ENCODE measurements at regions not wholly inside any gene's neighbourhood (a gene's known extent, or its start where the extent isn't known, plus 50 kb on each side); places are given as distances from the start of the nearest gene placed in this dataset.

DNA sequence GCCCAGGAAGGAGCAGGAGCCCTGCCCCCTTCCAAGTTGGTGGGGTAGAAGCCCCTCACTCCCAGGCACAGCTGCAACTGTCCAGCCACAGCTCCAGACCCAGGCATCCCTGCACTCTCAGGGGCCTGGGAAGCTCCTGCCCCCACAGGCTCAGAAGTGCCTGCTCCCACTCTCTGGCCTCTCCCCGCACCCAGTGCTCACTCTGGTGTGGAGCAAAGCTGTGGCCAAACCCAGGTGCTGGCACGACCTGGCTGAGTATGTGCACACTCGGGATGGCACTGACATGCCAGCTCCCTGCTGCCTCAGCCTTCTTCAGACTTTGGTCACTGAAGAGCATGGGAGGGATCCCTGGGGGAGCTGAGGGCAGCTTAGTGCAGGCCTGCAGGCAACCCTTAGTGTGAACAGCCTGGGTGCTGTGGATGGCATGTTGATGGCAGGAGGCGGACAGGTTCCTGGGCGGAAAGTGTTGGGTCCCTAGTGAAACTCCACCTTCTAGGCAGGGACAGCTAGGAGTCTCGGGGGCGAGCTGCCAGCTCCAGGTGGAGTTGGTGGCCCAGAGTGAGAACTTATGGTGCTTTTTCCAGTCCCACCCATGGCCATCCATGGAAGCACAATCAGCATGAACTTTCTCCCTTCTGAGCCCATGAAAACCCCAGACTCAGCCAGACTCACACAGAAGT is 489.2 kb upstream of the ROBO2 start:
- no peak for DNase-seq

GRCh38 chr3:76551739-76552138 is 488.2 kb upstream of the ROBO2 start:
- no peak for DNase-seq

- no peak for DNase-seq
These were observed 487.2 kb upstream of the ROBO2 start for GRCh38 chr3:76552653-76553052.

DNA sequence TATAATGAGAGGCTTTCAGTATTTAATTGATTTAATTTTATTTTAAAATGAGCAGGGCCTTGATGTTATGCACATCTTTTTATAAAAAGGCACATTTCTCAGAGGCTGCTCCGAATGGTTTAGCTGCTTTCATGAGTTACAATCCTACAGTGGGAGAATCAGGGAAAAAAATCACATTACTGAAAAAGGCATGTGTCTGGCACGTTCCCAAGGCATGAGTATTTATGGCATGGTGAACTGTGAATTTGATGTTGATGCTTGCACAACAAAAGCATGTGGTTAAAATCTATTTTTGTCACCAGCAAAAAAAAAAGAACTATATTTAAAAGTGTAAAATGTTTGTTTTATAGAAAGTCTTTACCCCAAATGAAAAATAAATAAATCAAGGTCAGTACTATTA is 485.2 kb upstream of the ROBO2 start:
- DNase-seq: no peak

DNA sequence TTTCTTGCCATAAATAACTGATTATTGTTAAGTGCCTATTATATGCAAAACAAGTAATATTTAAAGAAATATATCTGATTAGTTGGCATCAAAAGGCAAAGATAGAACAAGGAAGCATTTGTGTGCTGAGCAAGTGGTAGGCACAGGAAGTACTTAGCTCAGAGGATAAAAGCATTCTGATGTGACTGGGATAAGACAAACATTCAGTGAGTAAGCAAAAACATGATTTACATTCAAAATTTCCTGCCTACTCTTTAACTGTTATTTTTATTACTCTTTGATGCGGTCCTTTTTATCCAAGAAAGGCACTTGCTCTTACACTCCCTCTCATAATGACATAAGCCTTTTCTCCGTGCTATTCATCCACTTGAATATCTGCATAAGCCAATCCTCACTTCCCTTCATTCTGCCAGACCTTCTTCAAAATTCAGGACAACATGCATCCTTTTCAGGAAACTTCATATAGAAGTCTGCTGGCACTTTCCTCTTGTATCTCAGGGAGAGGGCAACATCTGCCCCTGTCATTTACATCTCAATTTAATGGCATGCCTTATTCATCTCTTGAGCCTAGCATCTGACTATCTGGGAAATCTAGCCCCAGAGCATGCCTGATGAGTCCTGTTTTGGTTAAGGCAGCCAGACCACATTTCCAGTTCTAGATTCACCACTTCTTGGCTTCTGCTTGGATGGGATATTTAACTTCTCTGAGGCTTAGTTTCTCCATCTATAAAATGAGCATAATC is 478.2 kb upstream of the ROBO2 start:
- no peak for DNase-seq

DNA sequence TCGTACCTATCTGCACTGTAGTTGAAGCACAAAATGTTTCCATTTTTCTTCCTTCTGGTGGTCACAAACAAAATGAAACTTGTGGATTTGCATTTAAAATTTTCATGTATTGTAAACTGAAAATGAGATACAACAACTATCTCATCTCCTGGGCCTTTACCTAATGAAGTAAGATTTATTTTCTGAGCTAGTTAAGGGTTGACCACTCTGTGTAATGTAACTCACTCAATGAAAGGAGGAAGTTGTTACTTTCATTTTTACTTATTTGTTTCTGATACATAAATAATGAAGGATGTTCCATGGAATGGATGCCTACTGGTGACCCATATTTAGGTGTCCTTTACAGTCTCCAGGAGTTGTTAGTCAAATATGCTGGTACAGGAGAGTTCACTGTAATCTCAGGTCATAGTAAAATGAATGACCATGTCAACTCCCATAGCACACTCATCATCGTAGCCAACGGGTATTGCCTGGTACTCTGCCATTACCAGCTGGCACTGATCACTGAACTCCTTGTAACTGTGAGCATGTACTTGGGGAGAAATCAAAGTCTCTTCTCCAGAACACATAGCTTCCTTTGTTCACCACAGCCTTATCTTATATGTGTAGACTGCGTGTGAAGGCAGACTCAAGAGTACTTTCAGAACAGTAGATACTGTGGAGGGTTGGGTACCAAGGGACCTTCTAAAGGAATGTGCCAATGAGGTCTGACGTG is 474.2 kb upstream of the ROBO2 start:
- DNase-seq: no peak

DNA sequence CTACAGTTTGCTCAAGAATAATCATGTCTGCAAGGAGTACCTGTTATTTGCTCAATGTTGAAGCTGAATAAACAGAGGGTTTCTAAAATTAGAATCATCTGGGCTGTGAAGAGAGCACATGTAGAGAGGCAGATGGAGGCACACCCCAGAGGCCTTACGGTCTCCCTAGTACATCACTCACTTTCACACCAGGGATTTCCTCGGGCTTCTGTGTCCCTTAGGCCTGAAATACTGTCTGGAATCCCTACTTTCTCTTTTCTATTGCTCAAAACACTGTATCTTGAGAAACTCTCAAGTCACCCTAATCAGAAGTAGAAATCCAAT is 473.7 kb upstream of the ROBO2 start:
- no peak for DNase-seq

- DNase-seq: no peak
These were observed 473.0 kb upstream of the ROBO2 start for GRCh38 chr3:76566904-76567303.

DNA sequence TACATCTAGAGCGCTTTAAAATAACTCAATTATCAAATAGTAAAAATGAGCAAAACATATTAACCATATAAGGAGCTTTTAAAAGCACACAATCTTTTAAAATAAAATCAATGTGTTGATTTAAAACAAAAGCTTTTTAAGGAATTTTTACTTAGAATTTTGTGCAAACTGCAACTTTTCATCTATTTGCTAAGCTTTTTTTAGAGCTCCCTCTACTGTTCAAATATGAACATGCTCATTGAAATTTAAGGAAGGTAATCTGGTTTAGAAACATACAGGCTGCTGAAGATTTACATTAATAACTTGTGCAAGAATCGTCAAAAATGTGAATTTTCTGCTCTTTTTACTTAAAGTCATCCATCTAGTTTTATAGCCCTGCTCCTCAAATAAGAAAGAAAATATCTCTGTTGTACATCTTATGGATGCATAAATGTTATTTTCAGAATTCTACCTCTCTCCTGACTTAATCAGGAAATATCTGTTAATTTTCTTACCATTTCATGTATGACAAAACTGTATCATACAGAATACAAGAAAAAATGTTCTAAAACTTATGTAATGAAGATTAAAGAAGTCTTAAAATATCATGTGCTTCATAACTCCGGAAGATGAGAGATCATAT is 469.4 kb upstream of the ROBO2 start:
- peak in 1 of 2 experiments; percentile 11 for DNase-seq

- no peak for DNase-seq
These were observed 463.7 kb upstream of the ROBO2 start for GRCh38 chr3:76576201-76576600.

- DNase-seq: no peak
These were observed 457.8 kb upstream of the ROBO2 start for GRCh38 chr3:76582098-76582497.

GRCh38 chr3:76582632-76583378 is 457.1 kb upstream of the ROBO2 start:
- no peak for DNase-seq

GRCh38 chr3:76585794-76586392 is 454.0 kb upstream of the ROBO2 start:
- peak in 1 of 2 experiments; percentile 9 for DNase-seq

GRCh38 chr3:76586471-76586870 is 453.4 kb upstream of the ROBO2 start:
- no peak for DNase-seq

DNA sequence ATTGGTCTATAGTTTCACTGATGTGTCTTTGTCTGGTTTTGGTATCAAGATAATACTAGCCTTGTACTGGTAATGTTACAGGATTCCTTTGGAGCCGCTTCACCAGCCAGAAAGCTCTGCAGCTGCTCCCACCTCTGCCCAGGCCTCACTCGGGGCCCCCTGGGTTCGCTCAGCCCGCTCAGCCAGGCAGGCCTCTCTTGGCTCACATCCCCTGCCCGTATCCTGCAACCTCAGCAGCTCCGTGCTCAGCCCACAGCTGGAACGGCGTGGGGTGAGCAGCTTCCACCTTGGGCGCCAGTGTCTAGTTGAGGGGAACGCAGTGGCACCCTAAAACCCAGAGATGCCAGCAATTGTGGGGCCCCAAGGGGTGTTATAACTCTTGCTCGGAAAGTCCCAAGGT is 429.7 kb upstream of the ROBO2 start:
- no peak for DNase-seq

DNA sequence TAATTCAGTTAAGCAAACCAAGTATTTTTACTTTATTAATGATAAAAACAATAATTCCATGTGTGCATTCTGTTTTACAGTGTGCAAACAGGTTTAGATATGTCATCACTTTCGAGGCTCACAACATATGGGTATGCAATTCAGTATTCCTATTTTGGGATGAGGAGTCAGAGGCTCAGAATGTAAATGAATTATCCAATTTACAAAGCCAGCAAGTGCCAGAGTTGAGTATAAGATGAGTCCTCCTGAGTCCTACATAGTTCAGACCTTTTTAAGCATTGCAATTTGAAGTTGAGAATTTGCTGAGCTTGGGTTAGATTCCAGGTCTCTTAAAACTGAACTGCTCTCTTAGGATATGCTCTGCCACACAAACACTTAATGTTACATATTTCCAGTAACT is 424.2 kb upstream of the ROBO2 start:
- no peak for DNase-seq

DNA sequence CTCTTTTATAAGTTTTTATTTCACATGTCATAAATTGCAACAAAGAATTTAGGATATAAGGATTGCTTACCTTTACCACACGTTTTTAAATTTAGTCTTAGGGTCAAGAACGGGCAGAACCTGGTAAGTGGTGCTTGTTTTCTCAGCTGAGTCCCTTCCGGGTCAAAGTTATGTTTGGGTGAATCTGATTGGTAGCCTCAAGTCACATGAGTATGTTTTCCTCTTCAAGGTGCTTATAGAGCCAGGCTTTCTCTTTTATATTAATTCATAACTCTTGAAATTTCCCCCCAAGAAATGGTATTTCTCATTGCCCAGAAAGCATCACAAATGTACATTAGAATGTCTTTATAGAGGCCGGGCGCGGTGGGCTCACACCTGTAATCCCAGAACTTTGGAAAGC is 415.7 kb upstream of the ROBO2 start:
- no peak for DNase-seq

DNA sequence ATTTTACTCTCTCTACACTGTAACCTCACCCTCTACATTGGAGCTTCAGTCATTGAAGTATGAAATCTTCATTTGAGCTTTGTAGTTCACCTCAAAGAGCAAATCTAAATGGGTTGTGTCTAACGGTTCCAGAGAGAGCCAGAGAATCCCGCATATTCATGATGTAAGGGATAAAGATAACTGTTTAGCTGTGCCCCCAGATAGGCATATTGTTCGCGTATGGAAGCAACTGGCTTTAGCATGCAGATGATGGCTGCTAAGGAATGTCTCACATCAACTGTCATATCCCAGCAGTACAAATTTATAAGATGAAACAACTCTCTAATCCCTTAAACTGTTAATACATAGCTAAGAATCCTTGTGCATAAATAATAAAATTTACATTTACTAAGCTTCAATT is 412.7 kb upstream of the ROBO2 start:
- no peak for DNase-seq

DNA sequence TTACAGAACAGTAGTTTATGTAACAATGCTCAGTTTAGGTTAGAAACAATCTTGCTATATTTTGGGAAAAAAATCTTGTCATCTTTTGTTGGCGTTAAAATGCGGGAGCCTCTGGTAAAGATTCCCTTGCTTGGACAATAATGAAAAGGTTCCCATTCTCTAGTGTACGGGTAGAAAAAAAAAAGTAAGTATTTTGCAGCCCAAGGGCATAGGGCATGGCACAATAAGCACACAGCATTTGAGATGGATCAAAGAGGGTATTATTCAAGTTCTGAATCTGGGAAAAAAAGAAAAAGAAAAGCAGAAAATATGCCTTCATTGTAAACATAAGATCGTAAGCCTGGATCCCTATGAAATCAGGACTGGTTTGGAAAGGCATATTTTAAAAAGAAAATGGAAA is 408.6 kb upstream of the ROBO2 start:
- DNase-seq: no peak

DNA sequence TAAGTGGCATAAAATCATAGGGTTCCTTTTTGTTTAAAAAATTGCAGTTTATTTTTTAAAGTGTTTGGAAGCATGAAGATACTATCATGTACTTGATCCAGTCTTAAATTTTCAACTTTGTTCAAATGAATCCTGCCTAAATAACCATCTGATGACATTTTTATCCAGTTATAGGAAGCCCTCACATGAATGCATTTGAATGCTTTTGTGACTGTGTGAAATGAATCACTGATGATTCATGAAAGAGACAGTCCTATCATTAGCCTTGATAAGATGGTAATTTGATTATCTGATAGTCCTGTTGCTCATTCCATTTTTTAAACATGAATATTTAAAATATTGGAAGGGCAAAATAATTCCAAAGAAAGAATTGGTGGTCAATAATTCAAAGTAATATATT is 401.9 kb upstream of the ROBO2 start:
- no peak for DNase-seq

DNA sequence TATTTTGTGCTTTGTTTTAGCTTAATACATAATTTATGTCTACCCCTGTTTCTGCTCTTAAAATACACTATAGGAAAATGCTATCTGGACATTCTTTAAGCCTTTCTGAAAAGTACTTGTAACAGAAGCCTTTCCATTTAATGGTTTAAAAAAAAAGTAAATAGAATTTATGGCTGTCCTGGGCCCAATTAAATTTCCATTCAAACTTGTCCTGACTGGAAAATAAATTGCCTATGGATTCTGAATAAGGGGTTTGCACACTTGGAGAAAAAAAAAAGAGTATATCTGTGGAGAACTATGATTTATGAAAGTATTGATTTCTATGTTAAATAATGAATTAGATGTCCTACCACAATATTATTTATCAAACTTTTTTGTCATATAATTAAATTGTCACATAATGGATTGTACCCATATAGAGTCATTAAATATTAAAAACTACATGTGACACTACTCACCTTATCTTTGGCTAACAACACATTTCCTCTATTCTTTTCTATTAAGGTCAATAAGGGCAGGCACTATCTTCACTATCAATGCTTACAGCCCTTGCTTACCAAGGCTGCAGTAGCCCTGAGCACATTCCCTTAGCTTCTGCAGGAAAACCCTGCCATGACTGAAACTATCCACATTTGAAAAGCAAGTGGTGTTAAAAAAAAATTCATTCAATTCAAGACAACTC is 396.1 kb upstream of the ROBO2 start:
- no peak for DNase-seq

DNA sequence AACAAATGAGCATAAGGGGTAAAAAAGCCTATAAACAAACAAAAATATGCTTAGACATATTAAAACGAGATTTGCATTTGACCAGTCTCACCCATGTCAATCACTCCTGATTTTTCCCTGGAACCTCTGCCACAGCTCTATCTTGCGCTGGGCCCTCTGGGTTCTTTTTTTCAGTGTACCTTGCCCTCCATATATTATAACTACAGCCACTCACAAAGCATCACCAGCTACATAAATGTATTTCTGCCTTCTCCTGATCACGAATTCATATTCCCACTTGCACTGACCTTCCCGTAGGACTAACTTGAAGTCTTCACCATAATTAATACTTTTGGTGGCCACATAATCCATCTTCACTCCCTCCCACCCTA is 395.6 kb upstream of the ROBO2 start:
- no peak for DNase-seq
